IMR-90 (cell line): ENCODE measurements at regions not wholly inside any gene's neighbourhood (a gene's known extent, or its start where the extent isn't known, plus 50 kb on each side); places are given as distances from the start of the nearest gene placed in this dataset.

Source experiments
- POLR2A ChIP-seq: IDR thresholded peaks from 2 replicates; pipeline ENCODE4 v1.6.1; 2012; ENCODE audit warnings: mild to moderate bottlenecking, low read depth, low read length
- RAD21 ChIP-seq: IDR thresholded peaks from 2 replicates; pipeline ENCODE4 v1.6.1; 2012; ENCODE audit warnings: low read length, improper control_type of control experiment
- RCOR1 ChIP-seq: IDR thresholded peaks from 2 replicates; pipeline ENCODE4 v1.6.1; 2012; ENCODE audit warnings: mild to moderate bottlenecking, low read length, improper control_type of control experiment; ENCODE audit not compliant: insufficient replicate concordance
- SMC3 ChIP-seq: fragments of 150-350 bp; IDR thresholded peaks from 2 replicates; pipeline ENCODE4 v1.6.1; 2016; ENCODE audit warnings: low read depth, mild to moderate bottlenecking, antibody characterized with exemption, low read length, moderate library complexity
- TF ChIP-seq, protein P1 (sequence below): conservative IDR thresholded peaks from 2 replicates; pipeline ENCODE4 v1.5.1; 2012; ENCODE audit warnings: mild to moderate bottlenecking, low read depth, low read length, improper control_type of control experiment
- TF ChIP-seq, protein P2 (sequence below): fragments of 150-350 bp; IDR thresholded peaks from 2 replicates; pipeline ENCODE4 v1.6.1; 2017; ENCODE audit warnings: mild to moderate bottlenecking, antibody characterized with exemption, low read length, low read depth

DNA sequence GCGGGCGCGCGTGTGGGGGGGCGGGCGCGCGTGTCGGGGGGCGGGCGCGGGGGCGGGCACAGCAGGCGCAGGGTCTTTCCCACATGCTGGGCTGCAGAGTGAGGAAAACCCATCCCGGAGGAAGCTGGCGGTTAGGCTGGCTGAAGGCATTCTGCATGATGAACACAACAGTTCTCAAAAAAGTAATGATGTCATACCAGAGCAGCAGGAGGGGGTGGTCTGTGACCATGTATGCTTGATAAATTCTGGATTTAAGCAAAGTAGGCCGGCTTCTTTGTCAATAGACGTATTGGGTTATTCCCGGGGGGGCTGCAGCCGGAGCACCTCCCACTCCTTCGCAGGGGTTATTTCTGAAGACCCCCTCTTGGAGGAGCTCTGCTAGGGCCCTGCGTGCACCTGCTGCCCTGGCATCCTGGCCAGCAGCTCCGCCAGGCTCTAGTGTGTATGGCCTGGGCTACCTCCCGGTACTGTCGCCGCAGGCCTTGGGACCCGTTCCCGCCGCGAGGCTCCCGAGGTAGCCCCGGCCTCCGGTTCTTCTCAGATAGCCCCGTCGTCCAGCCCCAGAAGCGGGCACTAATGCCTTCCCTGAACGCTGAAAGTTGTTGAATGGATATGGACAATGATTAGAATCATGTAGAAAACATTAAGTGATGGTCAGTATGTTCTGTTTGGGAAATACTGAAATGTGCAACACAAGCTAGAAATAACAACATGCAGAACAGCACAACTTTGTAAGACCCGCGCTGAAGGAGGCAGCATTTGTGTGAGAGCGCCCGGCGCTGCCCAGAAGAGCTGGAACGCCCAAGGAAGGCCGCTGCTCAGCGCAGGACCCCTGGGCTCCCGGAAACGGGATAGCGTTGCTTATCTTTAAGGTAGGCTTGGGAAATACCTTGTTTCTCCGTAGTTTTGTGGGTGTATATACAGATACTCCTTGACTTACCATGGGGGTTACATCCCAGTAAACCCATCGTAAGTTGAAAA lies 101.4 kb upstream of the RAB6C start:
- TF ChIP-seq, protein P1, sequence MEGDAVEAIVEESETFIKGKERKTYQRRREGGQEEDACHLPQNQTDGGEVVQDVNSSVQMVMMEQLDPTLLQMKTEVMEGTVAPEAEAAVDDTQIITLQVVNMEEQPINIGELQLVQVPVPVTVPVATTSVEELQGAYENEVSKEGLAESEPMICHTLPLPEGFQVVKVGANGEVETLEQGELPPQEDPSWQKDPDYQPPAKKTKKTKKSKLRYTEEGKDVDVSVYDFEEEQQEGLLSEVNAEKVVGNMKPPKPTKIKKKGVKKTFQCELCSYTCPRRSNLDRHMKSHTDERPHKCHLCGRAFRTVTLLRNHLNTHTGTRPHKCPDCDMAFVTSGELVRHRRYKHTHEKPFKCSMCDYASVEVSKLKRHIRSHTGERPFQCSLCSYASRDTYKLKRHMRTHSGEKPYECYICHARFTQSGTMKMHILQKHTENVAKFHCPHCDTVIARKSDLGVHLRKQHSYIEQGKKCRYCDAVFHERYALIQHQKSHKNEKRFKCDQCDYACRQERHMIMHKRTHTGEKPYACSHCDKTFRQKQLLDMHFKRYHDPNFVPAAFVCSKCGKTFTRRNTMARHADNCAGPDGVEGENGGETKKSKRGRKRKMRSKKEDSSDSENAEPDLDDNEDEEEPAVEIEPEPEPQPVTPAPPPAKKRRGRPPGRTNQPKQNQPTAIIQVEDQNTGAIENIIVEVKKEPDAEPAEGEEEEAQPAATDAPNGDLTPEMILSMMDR, result no peak
- no peak for TF ChIP-seq SMC3
- no peak for TF ChIP-seq RAD21
- TF ChIP-seq, protein P2, sequence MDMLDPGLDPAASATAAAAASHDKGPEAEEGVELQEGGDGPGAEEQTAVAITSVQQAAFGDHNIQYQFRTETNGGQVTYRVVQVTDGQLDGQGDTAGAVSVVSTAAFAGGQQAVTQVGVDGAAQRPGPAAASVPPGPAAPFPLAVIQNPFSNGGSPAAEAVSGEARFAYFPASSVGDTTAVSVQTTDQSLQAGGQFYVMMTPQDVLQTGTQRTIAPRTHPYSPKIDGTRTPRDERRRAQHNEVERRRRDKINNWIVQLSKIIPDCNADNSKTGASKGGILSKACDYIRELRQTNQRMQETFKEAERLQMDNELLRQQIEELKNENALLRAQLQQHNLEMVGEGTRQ, result no peak
- TF ChIP-seq POLR2A, result no peak
- TF ChIP-seq RCOR1, result no peak
